GM13977 (cell line): ENCODE measurements at regions not wholly inside any gene's neighbourhood (a gene's known extent, or its start where the extent isn't known, plus 50 kb on each side); places are given as distances from the start of the nearest gene placed in this dataset.

Experiments used
- DNase-seq: peaks from one replicate; pipeline ENCODE4 v3.0.0; 2012; ENCODE audit warnings: low spot score
- CTCF ChIP-seq: IDR thresholded peaks from 2 replicates; pipeline ENCODE4 v1.5.1; 2012; ENCODE audit warnings: mild to moderate bottlenecking, control low read depth; ENCODE audit not compliant: insufficient read depth; ENCODE audit errors: extremely low read depth, missing control alignments
- in situ Hi-C: fragments of 300-500 bp; cut with MboI; formaldehyde crosslinking; loops from one replicate; pipeline ENCODE4 v1.12.0; 2022; ENCODE audit warnings: low sequenced_read_pairs, low pct_unique_long_range_greater_than_20kb, mixed read lengths, inconsistent platforms; ENCODE audit not compliant: unreplicated experiment

GRCh38 chr20:2203436-2203835 is 92.4 kb upstream of the TGM3 start:
- no peak for TF ChIP-seq CTCF
- in situ Hi-C loops, result no loop called here
- no peak for DNase-seq

GRCh38 chr20:2204021-2204420 is 91.8 kb upstream of the TGM3 start:
- in situ Hi-C loops, result no loop called here

GRCh38 chr20:2206957-2207769 is 88.6 kb upstream of the TGM3 start:
- TF ChIP-seq CTCF, result peak; percentile 89
- in situ Hi-C loops, result no loop called here
- DNase-seq, result peak; percentile 88

More at GRCh38 chr20:2204021-2204420, 91.8 kb upstream of the TGM3 start:
- TF ChIP-seq CTCF, result no peak
- DNase-seq, result no peak

GRCh38 chr20:2207770-2208097 is 88.1 kb upstream of the TGM3 start:
- no peak for TF ChIP-seq CTCF
- in situ Hi-C loops, result no loop called here
- DNase-seq, result no peak

GRCh38 chr20:2208897-2209296 is 86.9 kb upstream of the TGM3 start:
- no peak for DNase-seq
- TF ChIP-seq CTCF, result no peak
- in situ Hi-C loops, result no loop called here

GRCh38 chr20:2210646-2211552 is 84.9 kb upstream of the TGM3 start:
- no peak for TF ChIP-seq CTCF
- in situ Hi-C loops, result no loop called here
- no peak for DNase-seq
